Vagina (tissue), 2 donors: ENCODE measurements at regions not wholly inside any gene's neighbourhood (a gene's known extent, or its start where the extent isn't known, plus 50 kb on each side); places are given as distances from the start of the nearest gene placed in this dataset.

Experiments used
- CTCF ChIP-seq, 3 experiments: fragments of 450-650 bp in 2 of 3; fragments of 200-600 bp in 1 of 3; sonication (generic) in 1 of 3; IDR thresholded peaks; one replicate each; pipeline ENCODE4 v1.5.1; 2017 to 2019; ENCODE audit warnings: antibody characterized with exemption in 3 of 3, mild to moderate bottlenecking in 2 of 3, moderate library complexity in 2 of 3
- POLR2A ChIP-seq, 2 donors: fragments of 450-650 bp; IDR thresholded peaks; one replicate each; pipeline ENCODE4 v1.6.1; 2017; ENCODE audit warnings: antibody characterized with exemption in 2 of 2, mild to moderate bottlenecking in 2 of 2, moderate library complexity in 2 of 2
- POLR2AphosphoS5 ChIP-seq, 2 donors: sonication (generic); formaldehyde crosslinking; IDR thresholded peaks; one replicate each; pipeline ENCODE4 v1.9.0; 2017; ENCODE audit warnings: antibody characterized with exemption in 2 of 2, mild to moderate bottlenecking in 2 of 2, low read depth in 1 of 2; ENCODE audit not compliant: insufficient read depth in 1 of 2

GRCh38 chr15:77742570-77742969 lies 109.9 kb upstream of the LINGO1 start:
- TF ChIP-seq CTCF (IDR thresholded peaks at IDR 0.05) (no peak), POLR2A (IDR thresholded peaks at IDR 0.05) (no peak), POLR2AphosphoS5 (IDR thresholded peaks at IDR 0.05; ENCODE audit: insufficient read depth in 1 of 2, low read depth in 1 of 2) (no peak)
